ENCODE measurements at regions not wholly inside any gene's neighbourhood (a gene's known extent, or its start where the extent isn't known, plus 50 kb on each side); places are given as distances from the start of the nearest gene placed in this dataset.

GRCh38 chr13:34884366-34884765 lies 57.7 kb upstream of the NBEA start:
- Mint-ChIP-seq H3K36me3 (no peaks in the 10 kb centered on the region), H3K9me3 (peaks cover 2% of the 10 kb centered on the region), H3K27me3 (no peaks in the 10 kb centered on the region), H3K27ac (no peak overlapping the region), H3K4me3 (no peak overlapping the region), H3K4me1 (no peaks in the 10 kb centered on the region)
- ATAC-seq (ENCODE audit: low read depth) (no peak), DNase-seq (ENCODE audit: low spot score in 2 of 2) (no peak)

GRCh38 chr13:34886121-34886875 lies 55.8 kb upstream of the NBEA start:
- ATAC-seq (ENCODE audit: low read depth) (no peak), DNase-seq (ENCODE audit: low spot score in 2 of 2) (no peak)
- H3K4me1 Mint-ChIP-seq, result no peaks in the 10 kb centered on the region
- no peak overlapping the region for H3K4me3 Mint-ChIP-seq
- no peaks in the 10 kb centered on the region for H3K36me3 Mint-ChIP-seq
- no peak overlapping the region for H3K27ac Mint-ChIP-seq
- H3K27me3 Mint-ChIP-seq, result peaks cover 1% of the 10 kb centered on the region
- H3K9me3 Mint-ChIP-seq, result peaks cover 2% of the 10 kb centered on the region

GRCh38 chr13:34886987-34887386 lies 55.1 kb upstream of the NBEA start:
- H3K36me3 Mint-ChIP-seq, result no peaks in the 10 kb centered on the region
- peaks cover 2% of the 10 kb centered on the region for H3K9me3 Mint-ChIP-seq
- ATAC-seq (ENCODE audit: low read depth), result no peak
- DNase-seq (ENCODE audit: low spot score in 2 of 2), result no peak
- no peak overlapping the region for H3K27ac Mint-ChIP-seq
- no peaks in the 10 kb centered on the region for H3K4me1 Mint-ChIP-seq
- H3K27me3 Mint-ChIP-seq, result peaks cover 2% of the 10 kb centered on the region
- no peak overlapping the region for H3K4me3 Mint-ChIP-seq

All from memory B cell (primary cell).